Upper lobe of left lung (tissue), 4 donors: ENCODE measurements at regions not wholly inside any gene's neighbourhood (a gene's known extent, or its start where the extent isn't known, plus 50 kb on each side); places are given as distances from the start of the nearest gene placed in this dataset.

Experiments
- POLR2A ChIP-seq, 4 donors: fragments of 450-650 bp; IDR thresholded peaks; one replicate each; pipeline ENCODE4 v1.5.1; 2016 to 2017; ENCODE audit warnings: antibody characterized with exemption in 4 of 4, mild to moderate bottlenecking in 2 of 4
- POLR2AphosphoS5 ChIP-seq, 2 donors: sonication (generic); formaldehyde crosslinking; IDR thresholded peaks; one replicate each; pipeline ENCODE4 v1.5.1; 2017; ENCODE audit warnings: antibody characterized with exemption in 2 of 2
- TF ChIP-seq, protein P1 (sequence below), 6 experiments: fragments of 450-650 bp in 4 of 6; fragments of 200-600 bp in 2 of 6; sonication (generic) in 2 of 6; IDR thresholded peaks; one replicate each; pipeline ENCODE4 v1.5.1; 2016 to 2019; ENCODE audit warnings: antibody characterized with exemption in 6 of 6

GRCh38 chr12:85516667-85517325 is 236.8 kb downstream of the ALX1 start:
- TF ChIP-seq POLR2A (IDR thresholded peaks at IDR 0.05): no peak
- TF ChIP-seq, protein P1, sequence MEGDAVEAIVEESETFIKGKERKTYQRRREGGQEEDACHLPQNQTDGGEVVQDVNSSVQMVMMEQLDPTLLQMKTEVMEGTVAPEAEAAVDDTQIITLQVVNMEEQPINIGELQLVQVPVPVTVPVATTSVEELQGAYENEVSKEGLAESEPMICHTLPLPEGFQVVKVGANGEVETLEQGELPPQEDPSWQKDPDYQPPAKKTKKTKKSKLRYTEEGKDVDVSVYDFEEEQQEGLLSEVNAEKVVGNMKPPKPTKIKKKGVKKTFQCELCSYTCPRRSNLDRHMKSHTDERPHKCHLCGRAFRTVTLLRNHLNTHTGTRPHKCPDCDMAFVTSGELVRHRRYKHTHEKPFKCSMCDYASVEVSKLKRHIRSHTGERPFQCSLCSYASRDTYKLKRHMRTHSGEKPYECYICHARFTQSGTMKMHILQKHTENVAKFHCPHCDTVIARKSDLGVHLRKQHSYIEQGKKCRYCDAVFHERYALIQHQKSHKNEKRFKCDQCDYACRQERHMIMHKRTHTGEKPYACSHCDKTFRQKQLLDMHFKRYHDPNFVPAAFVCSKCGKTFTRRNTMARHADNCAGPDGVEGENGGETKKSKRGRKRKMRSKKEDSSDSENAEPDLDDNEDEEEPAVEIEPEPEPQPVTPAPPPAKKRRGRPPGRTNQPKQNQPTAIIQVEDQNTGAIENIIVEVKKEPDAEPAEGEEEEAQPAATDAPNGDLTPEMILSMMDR (IDR thresholded peaks at IDR 0.05): no peak
- TF ChIP-seq POLR2AphosphoS5 (IDR thresholded peaks at IDR 0.05): no peak
